HUES6 (cell line): ENCODE measurements at regions not wholly inside any gene's neighbourhood (a gene's known extent, or its start where the extent isn't known, plus 50 kb on each side); places are given as distances from the start of the nearest gene placed in this dataset.

Experiments used
- H3K27ac ChIP-seq: 2 replicates; pipeline ENCODE4 v1.7.0; 2013; ENCODE audit warnings: low read depth, mild to moderate bottlenecking, low read length, inconsistent platforms
- H3K27me3 ChIP-seq: 2 replicates; pipeline ENCODE4 v1.6.1; 2013; ENCODE audit warnings: low read length; ENCODE audit not compliant: control insufficient read depth, insufficient read depth
- H3K36me3 ChIP-seq: 2 replicates; pipeline ENCODE4 v1.6.1; 2013; ENCODE audit warnings: low read length; ENCODE audit not compliant: control insufficient read depth, insufficient read depth
- H3K4me1 ChIP-seq: 2 replicates; pipeline ENCODE4 v1.6.1; 2013; ENCODE audit warnings: low read length; ENCODE audit not compliant: control insufficient read depth, insufficient read depth
- H3K4me3 ChIP-seq: 2 replicates; pipeline ENCODE4 v1.5.1; 2013; ENCODE audit warnings: low read depth, low read length
- H3K9ac ChIP-seq: one replicate; pipeline ENCODE4 v1.6.1; 2013; ENCODE audit warnings: mild to moderate bottlenecking, low read length
- H3K9me3 ChIP-seq: 2 replicates; pipeline ENCODE4 v1.6.1; 2013; ENCODE audit warnings: low read depth, low read length; ENCODE audit not compliant: control insufficient read depth, insufficient read depth

DNA sequence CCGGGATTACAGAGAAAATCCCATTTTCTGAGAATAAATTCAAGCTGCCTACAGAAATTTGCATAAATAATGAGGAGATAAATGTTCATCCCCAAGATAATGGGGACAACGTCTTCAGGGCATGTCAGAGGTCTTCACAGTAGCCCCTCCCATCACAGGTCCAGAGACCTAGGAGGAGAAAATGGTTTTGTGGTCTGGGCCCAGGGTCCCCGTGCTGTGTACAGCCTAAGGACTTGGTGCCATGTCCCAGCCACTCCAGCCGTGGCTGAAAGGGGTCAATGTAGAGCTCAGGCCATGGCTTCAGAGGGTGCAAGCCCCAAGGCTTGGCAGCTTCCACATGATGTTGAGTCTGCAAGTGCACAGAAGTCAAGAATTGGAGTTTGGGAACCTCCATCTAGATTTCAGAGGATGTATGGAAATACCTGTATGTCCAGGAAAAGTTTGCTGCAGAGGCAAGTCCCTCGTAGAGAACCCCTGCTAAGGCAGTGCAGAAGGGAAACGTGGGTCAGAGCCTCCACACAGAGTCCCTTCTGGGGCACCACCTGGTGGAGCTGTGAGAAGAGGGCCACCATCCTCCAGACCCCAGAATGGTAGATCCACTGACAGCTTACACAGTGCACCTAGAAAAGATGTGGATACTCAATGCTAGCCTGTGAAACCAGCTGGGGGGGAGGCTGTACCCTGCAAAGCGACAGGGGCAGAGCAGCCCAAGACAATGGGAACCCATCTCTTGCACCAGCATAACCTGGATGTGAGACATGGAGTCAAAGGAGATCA lies 176.3 kb downstream of the RASSF9 start:
- H3K9ac ChIP-seq: no peak overlapping the region
- peaks cover 26% of the 10 kb centered on the region for H3K9me3 ChIP-seq
- H3K4me3 ChIP-seq: no peak overlapping the region
- no peak overlapping the region for H3K27ac ChIP-seq
- H3K36me3 ChIP-seq: no peaks in the 10 kb centered on the region
- H3K27me3 ChIP-seq: no peaks in the 10 kb centered on the region
- H3K4me1 ChIP-seq: no peaks in the 10 kb centered on the region

DNA sequence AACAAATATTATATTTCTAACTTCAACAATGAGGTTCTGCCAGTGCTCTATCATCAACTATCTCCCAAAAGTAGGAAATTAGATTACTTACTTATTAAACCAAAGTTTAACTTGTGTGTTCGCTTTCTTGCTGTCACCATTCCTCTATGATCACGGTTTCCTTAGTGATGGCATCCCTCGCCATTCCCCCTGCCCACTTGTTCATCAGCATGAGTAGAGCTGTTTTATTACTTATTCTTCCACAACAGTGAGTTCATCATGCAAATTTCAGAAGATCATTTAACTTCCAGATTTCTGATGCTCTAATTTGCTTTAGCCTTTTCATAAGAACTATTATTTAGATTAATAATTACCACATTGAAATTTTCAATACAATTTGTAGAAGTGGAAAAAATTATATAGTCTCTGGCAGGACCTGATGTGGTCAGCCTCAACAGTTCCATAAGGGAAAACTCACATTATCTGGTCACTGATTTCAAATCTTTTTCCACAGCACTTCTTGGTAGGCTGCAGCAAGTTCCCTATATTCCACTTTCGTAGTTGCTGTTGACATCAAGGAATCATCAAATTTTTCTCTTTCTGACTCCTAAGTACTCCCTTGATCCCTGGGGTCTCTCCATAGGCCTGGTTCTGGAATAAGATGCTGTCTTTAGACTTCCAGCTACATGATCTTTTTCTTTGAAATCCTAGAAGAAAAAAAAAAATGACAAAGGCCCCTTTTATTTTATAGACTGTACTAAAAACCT lies 174.6 kb downstream of the RASSF9 start:
- Histone ChIP-seq H3K9me3 (peaks cover 26% of the 10 kb centered on the region), H3K27ac (no peak overlapping the region), H3K27me3 (no peaks in the 10 kb centered on the region), H3K9ac (no peak overlapping the region), H3K4me1 (no peaks in the 10 kb centered on the region), H3K36me3 (no peaks in the 10 kb centered on the region), H3K4me3 (no peak overlapping the region)

DNA sequence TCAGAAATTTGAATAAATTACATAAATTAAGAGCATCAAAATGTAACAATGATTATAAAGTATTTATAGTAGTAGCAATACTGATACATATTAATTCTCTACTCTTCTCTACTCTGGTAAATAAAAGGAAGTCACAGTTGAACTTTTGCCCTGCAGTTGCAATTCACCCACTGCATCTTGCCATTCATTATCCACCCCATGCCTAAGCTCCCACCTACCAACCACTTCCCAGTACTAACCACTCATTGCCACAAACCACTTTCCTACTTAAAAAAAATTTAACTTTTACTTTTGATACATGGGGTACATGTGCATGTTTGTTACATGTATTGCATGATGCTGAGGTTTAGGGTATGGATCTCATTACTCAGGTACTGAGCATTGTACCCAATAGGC lies 174.0 kb downstream of the RASSF9 start:
- Histone ChIP-seq H3K36me3 (no peaks in the 10 kb centered on the region), H3K27ac (no peak overlapping the region), H3K4me1 (no peaks in the 10 kb centered on the region), H3K4me3 (no peak overlapping the region), H3K9me3 (peaks cover 26% of the 10 kb centered on the region), H3K27me3 (no peaks in the 10 kb centered on the region), H3K9ac (no peak overlapping the region)

DNA sequence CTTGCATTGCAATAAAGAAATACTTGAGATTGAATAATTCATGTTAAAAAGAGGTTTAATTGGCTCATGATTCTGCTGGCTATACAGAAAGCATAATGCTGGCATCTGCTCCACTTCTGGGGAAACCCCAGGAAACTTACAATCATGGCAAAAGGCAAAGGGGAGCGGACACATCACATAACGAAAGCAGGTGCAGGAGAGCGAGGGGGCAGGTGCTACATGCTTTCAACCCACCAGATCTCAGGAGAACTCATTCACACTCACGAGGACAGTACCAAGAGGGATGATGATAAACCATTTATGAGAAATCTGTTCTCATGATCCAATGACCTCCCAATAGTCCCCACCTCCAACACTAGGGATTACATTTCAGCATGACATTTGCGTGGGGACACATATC lies 172.6 kb downstream of the RASSF9 start:
- Histone ChIP-seq H3K27ac (no peak overlapping the region), H3K4me3 (no peak overlapping the region), H3K27me3 (no peaks in the 10 kb centered on the region), H3K9me3 (peaks cover 22% of the 10 kb centered on the region), H3K9ac (no peak overlapping the region), H3K4me1 (no peaks in the 10 kb centered on the region), H3K36me3 (no peaks in the 10 kb centered on the region)

DNA sequence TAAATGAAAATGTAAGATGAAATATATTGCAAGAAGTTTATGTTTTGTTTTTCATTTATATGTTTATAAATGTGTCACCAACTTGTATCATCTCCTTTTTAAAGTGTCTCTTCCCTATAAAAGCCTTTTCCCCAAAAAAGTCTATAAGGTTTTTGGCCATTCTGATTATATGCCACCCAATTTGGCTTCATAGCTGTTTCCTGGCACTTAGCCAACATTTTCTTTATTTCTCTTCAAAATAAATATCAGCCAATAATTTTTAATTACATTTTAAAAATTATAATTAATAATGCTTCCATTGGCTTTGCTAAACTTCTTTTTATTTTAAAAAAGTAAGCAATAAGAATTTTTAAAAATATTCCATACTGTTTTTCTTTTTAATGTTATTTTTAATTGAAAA lies 171.8 kb downstream of the RASSF9 start:
- no peaks in the 10 kb centered on the region for H3K4me1 ChIP-seq
- peaks cover 14% of the 10 kb centered on the region for H3K9me3 ChIP-seq
- H3K4me3 ChIP-seq: no peak overlapping the region
- no peaks in the 10 kb centered on the region for H3K27me3 ChIP-seq
- H3K9ac ChIP-seq: no peak overlapping the region
- H3K27ac ChIP-seq: no peak overlapping the region
- no peaks in the 10 kb centered on the region for H3K36me3 ChIP-seq

DNA sequence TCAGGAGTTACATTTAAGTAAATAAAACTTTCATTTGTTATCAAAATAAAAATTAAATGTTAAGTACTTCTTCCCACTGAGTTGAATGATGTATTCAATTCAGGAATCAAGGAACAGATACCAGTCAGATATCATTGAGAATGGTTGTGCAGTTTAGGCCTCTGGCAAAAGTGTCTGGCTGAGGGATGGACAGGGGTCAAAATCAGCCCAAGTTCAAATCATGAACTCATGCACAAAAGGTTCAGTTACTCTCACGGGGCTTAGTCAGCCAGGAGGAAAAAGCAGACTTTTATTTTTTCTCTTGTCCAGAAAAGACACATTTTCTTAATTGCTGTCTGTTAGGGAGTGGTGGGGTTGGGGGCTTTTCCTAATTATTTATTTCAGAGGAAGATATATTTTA lies 166.3 kb downstream of the RASSF9 start:
- H3K9ac ChIP-seq: no peak overlapping the region
- no peaks in the 10 kb centered on the region for H3K27me3 ChIP-seq
- H3K4me1 ChIP-seq: no peaks in the 10 kb centered on the region
- no peaks in the 10 kb centered on the region for H3K36me3 ChIP-seq
- H3K4me3 ChIP-seq: no peak overlapping the region
- H3K27ac ChIP-seq: no peak overlapping the region
- H3K9me3 ChIP-seq: peaks cover 11% of the 10 kb centered on the region

DNA sequence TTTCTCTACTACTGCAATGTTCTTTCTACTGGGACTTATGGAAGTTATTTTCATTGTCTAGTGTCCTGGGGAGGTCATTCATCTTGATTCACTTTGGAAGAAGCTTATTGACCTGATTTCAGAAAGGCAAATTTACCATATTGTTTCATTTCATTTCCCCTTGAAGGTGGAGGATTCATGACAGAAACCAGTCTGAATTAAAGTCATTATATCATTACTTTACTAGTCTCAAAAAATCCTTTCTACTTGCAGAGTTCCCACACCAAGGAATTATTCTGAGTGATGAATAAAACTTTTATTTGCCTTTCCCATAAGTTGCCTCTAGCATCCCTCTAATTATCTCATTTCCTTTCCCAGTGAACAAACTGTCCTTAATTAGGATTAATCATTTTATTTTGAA lies 163.8 kb downstream of the RASSF9 start:
- H3K9me3 ChIP-seq: peaks cover 11% of the 10 kb centered on the region
- H3K4me3 ChIP-seq: no peak overlapping the region
- no peak overlapping the region for H3K27ac ChIP-seq
- H3K9ac ChIP-seq: no peak overlapping the region
- H3K4me1 ChIP-seq: no peaks in the 10 kb centered on the region
- H3K27me3 ChIP-seq: no peaks in the 10 kb centered on the region
- H3K36me3 ChIP-seq: no peaks in the 10 kb centered on the region

DNA sequence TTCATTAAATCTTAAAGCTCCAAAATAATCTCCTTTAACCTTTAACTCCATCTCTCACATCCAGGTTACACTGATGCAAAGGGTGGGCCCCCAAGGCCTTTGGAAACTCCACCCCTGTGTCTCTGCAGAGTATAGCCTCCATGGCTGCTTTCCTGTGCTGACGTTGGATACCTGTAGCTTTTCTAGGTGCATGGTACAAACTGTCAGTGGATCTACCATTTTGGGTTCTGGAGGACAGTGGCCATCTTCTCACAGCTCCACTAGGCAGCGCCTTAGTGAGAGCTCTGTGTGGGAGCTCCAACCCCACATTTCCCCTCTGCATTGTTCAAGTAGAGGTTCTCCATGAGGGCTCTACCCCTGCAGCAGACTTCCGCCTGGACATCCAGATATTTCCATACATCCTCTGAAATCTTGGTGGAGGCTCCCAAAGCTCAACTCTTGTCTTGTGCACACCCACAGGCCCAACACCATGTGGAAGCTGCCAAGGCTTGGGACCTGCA lies 162.2 kb downstream of the RASSF9 start:
- Histone ChIP-seq H3K9ac (no peak overlapping the region), H3K36me3 (no peaks in the 10 kb centered on the region), H3K27me3 (no peaks in the 10 kb centered on the region), H3K4me3 (no peak overlapping the region), H3K4me1 (no peaks in the 10 kb centered on the region), H3K9me3 (peaks cover 11% of the 10 kb centered on the region), H3K27ac (no peak overlapping the region)

DNA sequence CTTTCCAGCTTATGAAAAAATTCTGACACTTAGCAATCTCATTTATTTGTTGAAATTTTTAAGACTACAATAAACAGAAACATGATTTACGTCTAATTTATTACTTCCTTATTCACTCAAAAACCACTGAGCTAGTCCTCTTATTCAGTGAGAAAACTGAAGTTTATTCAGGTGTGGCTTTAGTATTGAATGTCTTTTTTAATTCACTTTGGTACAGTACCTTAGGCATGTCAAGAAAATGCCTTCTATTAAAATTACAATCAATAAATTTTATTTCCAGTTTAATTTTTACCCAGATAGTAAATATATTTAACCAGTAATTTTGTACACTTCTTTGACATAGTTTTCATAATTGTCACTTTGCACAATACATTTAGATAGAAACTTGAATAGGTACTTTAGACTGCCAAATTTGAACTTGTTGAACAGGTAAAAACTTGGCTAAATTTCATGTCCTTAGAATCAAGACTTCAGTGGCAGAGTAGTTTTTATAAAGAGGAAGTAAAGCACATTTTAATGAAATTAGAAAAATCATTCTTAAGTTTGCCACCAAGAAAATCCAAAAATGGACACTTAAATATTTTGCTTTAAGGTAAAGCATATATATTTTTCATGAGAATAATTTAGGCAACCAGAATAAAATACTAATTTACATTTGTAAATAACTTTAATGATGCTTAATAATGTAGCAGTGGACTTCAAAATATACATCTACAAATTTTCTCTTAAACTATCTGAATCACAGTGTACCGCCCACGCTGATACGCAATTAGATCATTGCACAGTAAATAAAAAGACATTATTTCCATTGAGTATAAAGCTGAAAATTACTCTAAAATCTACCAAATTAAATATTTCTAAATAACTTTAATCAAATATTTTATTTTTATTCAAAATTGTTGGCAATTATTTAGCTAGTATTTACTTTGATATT lies 159.1 kb downstream of the RASSF9 start:
- no peak overlapping the region for H3K9ac ChIP-seq
- no peak overlapping the region for H3K4me3 ChIP-seq
- no peak overlapping the region for H3K27ac ChIP-seq
- no peaks in the 10 kb centered on the region for H3K36me3 ChIP-seq
- H3K4me1 ChIP-seq: no peaks in the 10 kb centered on the region
- H3K9me3 ChIP-seq: peaks cover 25% of the 10 kb centered on the region
- H3K27me3 ChIP-seq: no peaks in the 10 kb centered on the region

DNA sequence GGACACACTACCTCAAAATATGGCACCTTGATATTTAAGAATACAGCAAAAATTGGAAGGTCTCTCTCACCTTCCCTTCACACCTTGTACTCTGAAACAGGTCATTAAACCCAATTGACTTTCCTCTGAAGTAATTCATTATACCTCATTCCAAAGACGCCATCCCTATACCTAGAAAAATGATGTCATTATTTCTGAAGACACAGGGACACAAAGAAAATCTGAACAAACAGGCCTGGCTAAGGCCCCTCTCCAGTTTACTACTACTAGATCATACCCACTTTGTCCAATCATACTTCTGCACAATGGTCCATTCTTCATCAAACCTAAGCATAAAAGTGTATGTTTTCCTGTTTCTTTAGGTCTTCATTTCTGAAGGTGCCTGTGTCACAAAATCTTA lies 156.9 kb downstream of the RASSF9 start:
- Histone ChIP-seq H3K9ac (no peak overlapping the region), H3K4me1 (no peaks in the 10 kb centered on the region), H3K36me3 (no peaks in the 10 kb centered on the region), H3K4me3 (no peak overlapping the region), H3K27me3 (no peaks in the 10 kb centered on the region), H3K9me3 (peaks cover 16% of the 10 kb centered on the region), H3K27ac (no peak overlapping the region)
